Upper lobe of left lung (tissue), 6 donors: ENCODE measurements at regions not wholly inside any gene's neighbourhood (a gene's known extent, or its start where the extent isn't known, plus 50 kb on each side); places are given as distances from the start of the nearest gene placed in this dataset.

Source experiments
- ATAC-seq, 2 donors: fragments of 200-7000 bp; cut with Tn5 transposase; one replicate each; pipeline ENCODE4 v1.9.1; 2022; ENCODE audit warnings: mild to moderate bottlenecking in 2 of 2, moderate library complexity in 2 of 2; ENCODE audit not compliant: low FRiP score in 2 of 2
- DNase-seq, 2 donors: peaks; one replicate each; pipeline ENCODE4 v3.0.0-alpha.2; 2019 to 2020
- H3K27ac ChIP-seq, 4 donors: fragments of 200-600 bp; sonication (generic); one replicate each; pipeline ENCODE4 v1.5.1; 2016 to 2019
- H3K27me3 ChIP-seq, 4 donors: fragments of 200-600 bp; sonication (generic); one replicate each; pipeline ENCODE4 v1.5.1; 2017 to 2019
- H3K36me3 ChIP-seq, 4 donors: fragments of 200-600 bp; sonication (generic); one replicate each; pipeline ENCODE4 v1.5.1; 2016 to 2019
- H3K4me1 ChIP-seq, 4 donors: fragments of 200-600 bp; sonication (generic); one replicate each; pipeline ENCODE4 v1.5.1; 2018 to 2019
- H3K4me3 ChIP-seq, 4 donors: fragments of 200-600 bp; sonication (generic); one replicate each; pipeline ENCODE4 v1.5.1; 2017 to 2019; ENCODE audit warnings: mild to moderate bottlenecking in 2 of 4, moderate library complexity in 1 of 4
- H3K9me3 ChIP-seq, 4 donors: fragments of 200-600 bp; sonication (generic); one replicate each; pipeline ENCODE4 v1.5.1; 2018 to 2019
- EP300 ChIP-seq, 4 donors: sonication (generic); formaldehyde crosslinking; IDR thresholded peaks; one replicate each; pipeline ENCODE4 v1.5.1; 2017; ENCODE audit warnings: antibody characterized with exemption in 4 of 4, control low read depth in 2 of 4
- POLR2A ChIP-seq, 4 donors: fragments of 450-650 bp; IDR thresholded peaks; one replicate each; pipeline ENCODE4 v1.5.1; 2016 to 2017; ENCODE audit warnings: antibody characterized with exemption in 4 of 4, mild to moderate bottlenecking in 2 of 4
- POLR2AphosphoS5 ChIP-seq, 2 donors: sonication (generic); formaldehyde crosslinking; IDR thresholded peaks; one replicate each; pipeline ENCODE4 v1.5.1; 2017; ENCODE audit warnings: antibody characterized with exemption in 2 of 2
- WGBS, 2 donors: methylation state at CpG; one replicate each; pipeline ENCODE4 v1.1.5; 2017 to 2018; 5-methylcytosine and 5-hydroxymethylcytosine counted together
- TF ChIP-seq, protein P1 (sequence below), 6 experiments: fragments of 450-650 bp in 4 of 6; fragments of 200-600 bp in 2 of 6; sonication (generic) in 2 of 6; IDR thresholded peaks; one replicate each; pipeline ENCODE4 v1.5.1; 2016 to 2019; ENCODE audit warnings: antibody characterized with exemption in 6 of 6
- donor health status: DM: no; HTN: no; CAD: no; lungs with moderate emphysema.
- donor health status: DM: no; HTN: yes; CAD: no; lungs with severe emphysema.

DNA sequence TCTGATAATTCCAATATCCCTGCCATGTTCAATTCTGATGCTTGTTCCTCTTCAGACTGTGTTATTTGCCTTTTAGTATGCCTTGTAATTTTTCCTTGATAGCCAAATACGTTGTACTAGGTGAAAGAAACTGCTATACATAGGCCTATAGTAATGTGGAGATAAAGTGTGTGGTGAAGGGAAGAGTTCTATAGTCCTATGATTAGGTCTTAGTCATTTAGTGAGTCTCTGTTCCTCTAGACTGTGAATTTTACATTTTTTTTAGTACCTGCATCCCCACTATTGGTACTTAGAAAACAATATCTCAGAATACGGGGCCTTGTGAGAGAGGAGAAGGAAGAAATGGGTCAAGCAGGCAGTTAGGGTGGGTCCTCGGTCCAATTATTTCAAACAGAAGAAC lies 59.6 kb upstream of the SEMA3E start:
- Histone ChIP-seq H3K4me1 (no peaks in the 10 kb centered on the region), H3K36me3 (no peaks in the 10 kb centered on the region), H3K27ac (no peak overlapping the region), H3K9me3 (no peaks in the 10 kb centered on the region), H3K4me3 (no peak overlapping the region), H3K27me3 (no peaks in the 10 kb centered on the region)
- ATAC-seq (no peak), DNase-seq (no peak)
- WGBS, 2 donors, result 80% methylated on average over 3 of the region's 3 CpGs
- TF ChIP-seq, protein P1, sequence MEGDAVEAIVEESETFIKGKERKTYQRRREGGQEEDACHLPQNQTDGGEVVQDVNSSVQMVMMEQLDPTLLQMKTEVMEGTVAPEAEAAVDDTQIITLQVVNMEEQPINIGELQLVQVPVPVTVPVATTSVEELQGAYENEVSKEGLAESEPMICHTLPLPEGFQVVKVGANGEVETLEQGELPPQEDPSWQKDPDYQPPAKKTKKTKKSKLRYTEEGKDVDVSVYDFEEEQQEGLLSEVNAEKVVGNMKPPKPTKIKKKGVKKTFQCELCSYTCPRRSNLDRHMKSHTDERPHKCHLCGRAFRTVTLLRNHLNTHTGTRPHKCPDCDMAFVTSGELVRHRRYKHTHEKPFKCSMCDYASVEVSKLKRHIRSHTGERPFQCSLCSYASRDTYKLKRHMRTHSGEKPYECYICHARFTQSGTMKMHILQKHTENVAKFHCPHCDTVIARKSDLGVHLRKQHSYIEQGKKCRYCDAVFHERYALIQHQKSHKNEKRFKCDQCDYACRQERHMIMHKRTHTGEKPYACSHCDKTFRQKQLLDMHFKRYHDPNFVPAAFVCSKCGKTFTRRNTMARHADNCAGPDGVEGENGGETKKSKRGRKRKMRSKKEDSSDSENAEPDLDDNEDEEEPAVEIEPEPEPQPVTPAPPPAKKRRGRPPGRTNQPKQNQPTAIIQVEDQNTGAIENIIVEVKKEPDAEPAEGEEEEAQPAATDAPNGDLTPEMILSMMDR (IDR thresholded peaks at IDR 0.05), result no peak
- TF ChIP-seq POLR2A (IDR thresholded peaks at IDR 0.05), result no peak
- TF ChIP-seq POLR2AphosphoS5 (IDR thresholded peaks at IDR 0.05), result no peak
- TF ChIP-seq EP300 (IDR thresholded peaks at IDR 0.05), result no peak

DNA sequence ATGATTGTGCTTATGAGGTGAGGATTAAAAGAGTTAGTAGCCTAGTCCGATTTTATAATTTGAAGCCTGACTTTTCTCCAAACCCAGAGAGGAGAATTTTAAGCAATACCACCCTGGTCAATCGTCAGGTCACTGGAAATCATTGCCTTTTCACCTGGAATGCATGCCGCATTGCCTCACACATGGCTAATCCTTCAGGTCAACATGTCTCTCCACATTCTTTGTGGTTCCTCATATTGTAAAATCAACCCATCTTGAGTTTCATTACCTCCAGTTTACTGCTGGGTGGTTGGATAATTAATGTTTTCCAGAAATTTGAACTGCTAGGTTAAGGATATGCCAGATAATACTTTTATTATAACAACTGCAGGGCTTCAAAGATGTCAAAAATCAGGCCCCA lies 55.6 kb upstream of the SEMA3E start:
- 71 to 72% methylated on average over 3 of the region's 3 CpGs for WGBS, 2 donors
- ATAC-seq (no peak), DNase-seq (no peak)
- no peaks in the 10 kb centered on the region for H3K27me3 ChIP-seq
- H3K4me1 ChIP-seq, result no peaks in the 10 kb centered on the region
- no peak overlapping the region for H3K4me3 ChIP-seq
- no peaks in the 10 kb centered on the region for H3K9me3 ChIP-seq
- TF ChIP-seq, protein P1 (IDR thresholded peaks at IDR 0.05), result no peak
- TF ChIP-seq POLR2A (IDR thresholded peaks at IDR 0.05) (no peak), EP300 (IDR thresholded peaks at IDR 0.05) (no peak), POLR2AphosphoS5 (IDR thresholded peaks at IDR 0.05) (no peak)
- H3K36me3 ChIP-seq, result no peaks in the 10 kb centered on the region
- no peak overlapping the region for H3K27ac ChIP-seq

DNA sequence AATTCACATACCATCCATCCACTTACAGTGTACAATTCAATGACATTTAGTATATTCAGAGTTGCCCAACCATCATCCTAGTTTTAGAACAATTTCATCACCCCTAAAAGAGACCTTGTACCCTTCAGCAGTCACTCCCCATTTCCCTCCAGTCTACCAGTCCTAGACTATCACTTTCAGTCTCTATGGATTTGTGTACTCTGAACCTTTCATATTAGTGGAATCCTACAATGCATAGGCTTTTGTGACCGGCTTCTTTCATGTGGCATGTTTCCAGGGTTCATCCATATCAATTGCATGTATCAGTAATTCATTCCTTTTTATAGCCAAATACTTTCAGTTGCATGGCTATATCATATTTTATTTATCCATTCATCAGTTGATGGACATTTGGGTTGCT lies 53.5 kb upstream of the SEMA3E start:
- no peak for DNase-seq
- Histone ChIP-seq H3K9me3 (no peaks in the 10 kb centered on the region), H3K4me3 (no peak overlapping the region), H3K27me3 (no peaks in the 10 kb centered on the region), H3K27ac (no peak overlapping the region), H3K36me3 (no peaks in the 10 kb centered on the region), H3K4me1 (no peaks in the 10 kb centered on the region)
- no peak for TF ChIP-seq POLR2A (IDR thresholded peaks at IDR 0.05)
- TF ChIP-seq EP300 (IDR thresholded peaks at IDR 0.05), result no peak
- no peak for TF ChIP-seq POLR2AphosphoS5 (IDR thresholded peaks at IDR 0.05)
- TF ChIP-seq, protein P1 (IDR thresholded peaks at IDR 0.05), result no peak
- ATAC-seq, result no peak
- 75 to 79% methylated on average over 1 of the region's 1 CpG for WGBS, 2 donors

DNA sequence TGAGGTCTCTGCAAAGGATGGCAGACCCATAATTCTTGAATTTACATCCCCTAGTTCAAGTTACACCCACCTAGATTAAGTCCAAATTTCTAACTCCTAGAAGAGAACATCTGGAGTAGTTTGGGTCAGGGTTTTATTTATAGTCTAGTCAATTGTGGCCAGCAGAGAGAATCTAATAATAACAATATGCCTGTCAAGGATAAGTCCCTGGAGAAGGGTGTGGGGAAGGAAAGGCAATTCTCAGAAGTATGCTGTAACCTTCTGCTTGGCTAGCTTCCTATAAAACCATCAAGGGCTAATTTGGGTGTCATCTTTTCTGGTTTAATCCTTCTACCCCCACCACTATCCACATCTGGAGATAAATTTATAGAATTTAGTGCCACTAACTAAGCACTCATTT lies 52.8 kb upstream of the SEMA3E start:
- Histone ChIP-seq H3K9me3 (no peaks in the 10 kb centered on the region), H3K36me3 (no peaks in the 10 kb centered on the region), H3K4me3 (no peak overlapping the region), H3K4me1 (no peaks in the 10 kb centered on the region), H3K27ac (no peak overlapping the region), H3K27me3 (no peaks in the 10 kb centered on the region)
- TF ChIP-seq, protein P1 (IDR thresholded peaks at IDR 0.05), result no peak
- TF ChIP-seq POLR2A (IDR thresholded peaks at IDR 0.05), result no peak
- ATAC-seq (no peak), DNase-seq (no peak)
